CD4-positive, alpha-beta T cell treated with Interleukin-21 for 1 hour (primary cell): ENCODE measurements at regions not wholly inside any gene's neighbourhood (a gene's known extent, or its start where the extent isn't known, plus 50 kb on each side); places are given as distances from the start of the nearest gene placed in this dataset.

Experiments used
- DNase-seq: peaks from one replicate; pipeline ENCODE4 v3.0.0-alpha.2; 2020

DNA sequence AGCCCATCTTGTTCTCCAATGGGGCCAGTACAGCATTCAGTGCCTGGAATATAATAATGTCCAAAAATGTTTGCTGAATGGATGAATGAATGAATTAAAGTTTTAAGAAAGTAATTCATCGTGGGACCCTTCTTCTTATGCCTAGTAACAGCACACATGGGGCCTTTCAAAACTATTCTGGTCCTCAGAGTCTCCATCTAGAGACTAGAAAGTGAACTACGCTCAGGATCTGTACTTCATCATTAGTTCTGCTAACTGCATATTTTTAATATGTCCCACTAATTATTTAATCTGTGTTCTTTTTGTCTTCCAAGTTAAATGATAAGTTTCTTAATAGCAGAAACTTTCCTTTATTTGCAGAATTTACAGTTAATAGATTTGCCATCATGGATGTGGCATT is 172.5 kb downstream of the SMAD2 start:
- DNase-seq: no peak

DNA sequence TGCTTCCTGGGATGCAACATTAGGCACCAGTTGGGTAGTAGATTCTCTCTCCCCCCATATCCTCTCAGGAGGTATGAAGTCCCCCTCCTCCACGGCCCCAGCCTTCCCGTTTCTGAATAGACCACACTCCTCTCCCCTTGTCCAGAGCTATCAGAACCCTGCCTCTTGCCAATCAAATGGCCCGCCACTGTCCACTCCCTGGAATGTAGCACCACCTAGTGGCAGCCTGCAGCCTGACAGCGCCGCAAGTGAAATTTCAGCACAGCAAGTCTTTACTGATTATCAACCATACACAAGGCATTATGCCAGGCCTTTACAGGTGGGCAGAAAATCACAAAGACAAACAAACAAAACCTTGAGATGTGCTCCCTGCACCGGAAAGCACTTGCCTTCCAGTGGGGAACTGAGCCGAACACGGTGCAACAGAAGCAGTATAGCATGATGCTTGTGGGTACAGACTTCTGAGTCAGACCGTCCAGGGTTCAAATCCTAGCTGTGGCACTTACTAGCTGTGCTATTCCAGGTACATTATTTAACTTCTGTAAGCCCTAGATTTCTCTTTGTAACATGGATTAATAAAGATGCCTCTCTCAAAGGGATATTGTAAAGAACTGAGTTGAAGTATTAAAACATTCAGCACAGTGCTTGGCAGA is 174.0 kb downstream of the SMAD2 start:
- peak; percentile 52 for DNase-seq

DNA sequence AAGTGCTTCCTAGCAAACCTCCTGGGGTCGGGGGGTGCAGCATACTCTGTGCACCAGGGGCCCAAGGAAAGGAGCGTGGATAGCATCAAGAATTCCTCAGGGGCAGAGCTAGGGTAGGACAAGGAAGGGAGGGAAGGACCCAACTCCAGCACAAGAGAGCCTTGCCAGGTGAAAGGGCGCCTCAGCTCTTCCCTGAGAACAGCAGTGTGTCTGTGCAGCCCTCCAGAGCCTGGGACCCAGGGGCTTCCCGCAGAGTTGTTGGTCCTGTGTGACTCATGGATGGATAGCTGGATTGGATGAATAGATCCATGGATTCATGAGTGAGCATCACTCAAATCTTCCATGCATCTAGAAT is 175.4 kb downstream of the SMAD2 start:
- DNase-seq: no peak

DNA sequence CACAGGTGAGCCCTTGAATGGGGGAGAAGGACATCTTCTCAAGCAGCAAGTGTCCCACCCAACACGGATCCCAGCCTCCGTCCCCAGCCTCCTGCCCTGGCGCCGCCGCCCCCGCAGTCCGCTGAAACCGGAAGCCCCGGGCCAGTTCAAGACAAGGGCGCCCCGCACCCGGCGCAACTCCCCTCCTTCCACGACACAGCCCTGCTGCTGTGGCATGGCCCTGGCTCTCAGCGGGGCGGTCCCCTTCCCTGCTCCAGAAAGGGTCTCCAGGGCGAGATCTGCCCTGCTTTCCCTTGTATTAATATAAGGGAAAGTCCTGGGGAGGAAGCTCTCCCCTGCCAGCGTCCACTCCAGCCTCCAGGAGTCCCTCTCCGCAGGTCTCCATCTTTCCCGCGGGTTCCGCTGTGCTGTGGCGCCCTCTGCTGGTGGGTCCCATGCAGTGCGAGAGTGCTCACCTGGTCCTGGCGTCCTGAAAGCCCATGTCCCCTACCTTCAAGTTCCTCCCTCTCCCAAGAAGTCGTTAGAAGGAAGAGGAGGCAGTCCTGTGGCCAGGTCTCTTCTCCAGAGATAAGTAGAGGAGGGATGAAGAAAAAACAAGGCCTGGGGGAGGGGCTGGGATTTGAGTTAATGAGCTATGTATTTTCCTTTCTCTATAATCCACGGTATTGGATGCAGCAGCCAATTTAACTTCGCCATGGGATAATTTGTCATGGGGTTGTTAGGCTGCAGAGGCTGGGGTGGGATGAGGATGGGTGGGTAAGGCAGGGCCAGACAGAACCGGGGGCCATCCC is 176.0 kb downstream of the SMAD2 start:
- peak; percentile 37 for DNase-seq

DNA sequence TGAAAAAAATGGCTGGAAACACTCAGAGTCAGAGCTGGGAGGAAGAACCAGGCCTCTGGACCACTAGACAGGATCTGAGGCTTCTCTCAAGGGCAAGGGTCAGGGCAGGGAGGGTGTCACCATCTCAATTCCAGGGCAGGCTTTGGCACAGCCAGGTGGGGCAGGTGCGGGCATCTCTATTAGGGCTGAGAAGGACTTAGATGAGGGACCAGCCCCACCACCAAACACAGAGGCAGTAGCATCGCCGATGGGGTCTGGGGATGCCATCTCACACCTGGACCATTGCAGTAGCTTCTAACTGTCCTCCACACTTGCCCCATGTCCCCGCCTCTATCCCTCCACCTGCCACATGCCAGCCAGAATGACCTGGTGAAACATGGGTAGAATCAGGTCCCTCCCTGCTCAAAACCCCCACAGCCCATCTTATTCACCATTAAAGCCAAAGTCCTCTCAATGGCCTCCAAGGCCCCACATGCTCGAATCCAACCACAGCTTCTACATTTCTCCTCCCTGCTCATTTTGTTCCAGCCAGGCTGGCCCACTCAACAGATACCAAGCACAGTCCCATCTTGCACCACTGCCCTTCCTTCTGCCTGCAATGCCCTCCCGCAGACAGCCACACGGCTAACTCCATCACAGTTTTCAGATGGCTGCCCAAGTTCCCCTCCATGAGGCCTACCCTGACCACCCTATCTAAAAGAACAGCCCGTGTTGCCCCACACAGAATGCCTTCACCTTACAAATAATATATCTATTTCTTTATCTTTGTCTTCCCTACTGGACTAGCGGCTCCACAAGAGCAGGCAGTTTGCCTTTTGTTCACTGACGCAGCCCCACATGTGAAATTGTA is 177.4 kb downstream of the SMAD2 start:
- DNase-seq: no peak

DNA sequence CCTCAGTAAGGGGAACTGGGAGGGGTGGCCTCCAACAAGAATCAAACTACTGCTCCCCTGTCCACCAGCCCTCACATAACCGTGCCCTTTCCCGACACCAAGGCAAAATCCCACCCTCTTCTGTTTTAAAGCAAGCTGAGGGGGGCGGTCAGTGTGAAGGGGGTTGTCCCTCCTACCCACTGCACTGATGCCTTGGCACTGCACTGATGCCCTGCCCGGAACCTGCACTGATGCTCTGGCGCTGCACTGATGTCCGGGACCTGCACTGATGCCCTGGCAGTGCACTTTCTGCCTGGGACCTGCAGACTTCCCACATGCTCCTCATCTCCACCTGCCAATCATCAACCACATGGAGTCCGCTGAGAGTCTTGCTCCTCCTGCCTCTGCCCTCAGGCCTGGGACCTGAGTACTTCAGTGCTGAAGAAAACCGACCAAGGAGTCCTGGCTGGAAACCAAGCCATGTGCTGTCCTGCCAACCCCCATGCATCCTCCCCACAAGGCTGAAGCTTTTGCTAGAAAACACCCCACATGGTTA is 179.5 kb downstream of the SMAD2 start:
- no peak for DNase-seq

DNA sequence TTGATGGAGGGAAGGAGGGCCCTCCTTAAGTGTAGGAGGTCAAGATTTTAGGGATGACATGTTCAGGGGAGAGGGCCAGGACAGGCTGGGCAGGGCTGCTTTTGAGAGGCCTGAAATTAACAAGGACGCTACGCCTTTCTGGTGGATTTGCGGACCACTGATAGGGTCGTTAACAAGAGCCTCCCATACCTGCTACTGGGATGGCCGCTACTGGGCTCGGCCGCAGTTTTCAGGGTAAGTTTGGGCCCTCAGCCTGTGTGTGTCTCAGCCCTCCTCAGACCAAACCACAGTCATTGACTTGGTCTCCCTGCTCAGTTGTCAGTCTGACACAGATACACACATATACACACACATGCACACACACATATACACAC is 180.9 kb downstream of the SMAD2 start:
- no peak for DNase-seq

DNA sequence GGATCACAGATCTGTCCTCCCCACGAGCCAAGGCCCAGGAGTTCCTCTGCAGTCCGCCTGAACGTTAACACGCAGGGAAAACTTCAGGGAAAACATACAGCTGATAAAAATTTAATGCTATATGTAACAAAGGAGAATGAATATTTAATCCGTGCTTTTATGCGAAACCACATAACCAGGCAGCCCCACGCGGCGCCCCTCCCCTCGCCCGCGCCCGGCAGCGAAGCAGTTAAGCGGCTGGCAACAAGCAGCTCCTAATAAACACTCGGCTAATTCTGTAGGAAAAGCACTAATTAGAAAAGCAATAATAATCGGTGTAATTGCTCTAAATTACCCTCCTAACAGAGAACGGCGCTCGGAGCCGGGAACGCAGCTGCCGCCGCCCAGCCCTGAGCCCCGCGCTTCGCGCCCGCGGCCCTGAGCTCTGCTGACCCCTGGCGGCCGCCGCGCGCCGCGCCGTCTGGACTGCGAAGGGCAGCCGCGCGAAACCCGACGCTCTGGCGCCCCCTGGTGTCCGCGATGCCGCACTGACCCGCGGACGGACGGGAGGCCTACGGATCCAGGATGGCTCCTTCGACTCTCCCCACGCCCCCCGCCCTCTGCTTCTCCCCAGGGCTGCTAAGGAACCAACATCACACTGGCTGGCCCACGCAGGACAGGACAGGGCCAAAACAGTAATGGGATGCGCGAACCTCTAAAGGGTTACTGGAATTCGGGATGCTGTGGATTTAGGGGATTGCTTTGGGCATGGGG is 181.4 kb downstream of the SMAD2 start:
- DNase-seq: peak; percentile 79

DNA sequence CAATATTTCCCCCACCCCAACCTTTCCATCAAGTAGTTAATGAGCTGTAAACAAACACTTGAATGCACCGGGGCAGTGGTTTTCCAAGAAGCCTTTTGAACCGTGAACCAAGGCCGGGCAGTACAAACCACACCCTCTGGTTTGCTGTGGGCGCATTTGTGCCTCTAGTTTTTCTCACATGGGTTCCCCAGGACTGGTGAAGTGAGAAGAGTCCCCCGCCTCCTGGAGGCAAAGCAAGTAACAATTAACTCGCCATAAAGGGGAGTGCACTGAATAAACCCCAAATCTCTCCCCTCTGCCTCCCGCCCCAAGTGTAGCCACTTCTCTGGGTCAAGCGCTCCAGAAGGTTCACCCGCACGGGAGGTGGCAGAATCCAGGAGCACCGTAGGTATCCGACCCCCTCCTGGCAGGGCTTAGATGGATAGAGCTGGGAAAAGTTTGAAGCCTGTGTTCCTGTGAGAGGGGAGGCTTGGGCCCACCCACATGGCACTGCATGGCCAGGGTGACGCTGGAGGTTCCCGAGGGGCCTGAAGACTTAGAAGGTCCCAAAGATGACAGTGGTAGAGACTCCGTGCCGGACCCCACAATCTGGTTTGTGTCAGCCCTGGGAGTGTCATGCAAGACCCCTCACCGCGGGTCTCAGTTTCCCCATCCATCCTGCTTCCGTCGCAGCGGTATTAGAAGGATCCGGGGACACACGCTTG is 182.2 kb downstream of the SMAD2 start:
- DNase-seq: no peak

DNA sequence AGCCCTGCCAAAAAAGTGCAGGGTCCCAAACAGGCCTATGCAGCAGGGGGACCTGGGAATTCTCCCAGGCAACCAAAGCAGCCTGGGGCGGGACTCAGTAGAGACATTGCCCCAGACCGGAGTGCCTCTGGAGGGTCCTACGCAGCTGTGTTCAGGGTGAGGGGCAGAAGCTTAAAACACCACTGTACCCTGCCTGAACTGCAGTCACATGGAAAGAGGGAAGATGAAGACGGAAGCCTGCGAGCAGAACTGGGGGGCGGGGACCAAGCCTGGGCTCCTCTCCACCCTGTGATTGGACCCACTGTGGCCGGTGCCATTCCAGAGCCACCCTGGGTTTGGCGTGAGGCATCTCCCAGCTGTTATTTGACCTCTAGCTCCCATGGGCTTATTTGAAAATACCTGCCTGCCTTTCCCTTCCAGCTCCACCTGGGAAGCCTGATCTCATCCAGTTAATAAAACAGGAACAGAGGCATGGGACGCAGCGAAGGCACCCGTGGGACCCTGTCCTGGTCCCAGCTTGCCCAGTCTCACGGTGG is 183.1 kb downstream of the SMAD2 start:
- DNase-seq: no peak

DNA sequence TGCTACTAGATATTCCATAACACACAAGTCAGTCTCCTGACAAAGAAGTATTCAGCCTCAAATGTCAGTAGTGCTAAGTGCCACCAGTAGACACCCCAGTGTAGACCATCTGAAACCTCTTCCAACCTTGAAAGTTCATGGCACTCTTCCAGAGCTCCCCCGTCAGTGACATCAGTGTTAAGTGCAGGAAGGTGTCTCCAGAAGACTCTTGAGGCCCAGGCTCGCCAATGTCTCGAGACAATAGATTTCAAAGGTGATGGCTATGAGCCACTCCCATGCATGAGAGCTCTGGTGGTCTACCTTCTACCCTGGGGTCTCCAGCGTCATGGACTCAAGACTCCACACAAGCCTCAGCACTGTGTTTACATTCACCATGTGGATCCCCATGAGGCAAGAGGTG is 183.8 kb downstream of the SMAD2 start:
- no peak for DNase-seq

DNA sequence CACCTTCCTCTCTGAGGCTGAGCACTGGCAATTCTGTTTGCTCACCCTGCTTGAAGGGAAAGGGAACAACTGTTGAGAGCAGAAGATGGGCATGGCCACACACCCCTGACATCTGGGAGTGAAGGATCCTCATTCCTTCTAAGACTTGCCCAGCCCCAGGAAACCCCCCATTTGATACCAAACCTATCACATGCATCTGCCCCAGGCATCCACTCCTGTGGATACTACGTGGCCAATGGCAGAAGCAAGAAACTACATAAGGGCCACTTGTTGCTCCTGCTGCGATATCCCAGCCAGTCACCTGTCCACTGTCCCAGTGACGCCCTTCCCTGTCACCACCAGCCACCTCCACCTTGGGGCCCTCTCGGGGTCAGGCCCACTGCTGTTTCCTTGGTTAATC is 185.2 kb downstream of the SMAD2 start:
- no peak for DNase-seq

DNA sequence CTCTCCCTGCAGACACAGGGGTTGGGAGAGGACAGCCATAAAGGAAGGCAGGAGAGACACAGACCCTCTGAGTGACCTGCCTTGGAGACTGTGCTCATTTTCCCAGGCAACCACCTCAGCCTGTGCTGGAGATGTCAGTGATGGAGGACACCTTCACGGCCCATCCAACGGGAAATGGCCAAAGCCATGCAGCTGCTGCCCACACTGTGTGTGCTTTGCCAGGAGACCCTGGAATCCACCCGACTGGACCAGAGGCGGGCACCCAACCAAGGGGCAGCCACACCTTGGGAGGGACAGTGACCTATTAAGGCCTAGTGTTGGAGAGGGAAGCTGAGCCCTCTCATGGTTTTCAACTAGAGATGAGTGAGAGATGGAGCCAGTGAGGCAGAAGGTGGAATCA is 192.5 kb downstream of the SMAD2 start:
- DNase-seq: no peak

DNA sequence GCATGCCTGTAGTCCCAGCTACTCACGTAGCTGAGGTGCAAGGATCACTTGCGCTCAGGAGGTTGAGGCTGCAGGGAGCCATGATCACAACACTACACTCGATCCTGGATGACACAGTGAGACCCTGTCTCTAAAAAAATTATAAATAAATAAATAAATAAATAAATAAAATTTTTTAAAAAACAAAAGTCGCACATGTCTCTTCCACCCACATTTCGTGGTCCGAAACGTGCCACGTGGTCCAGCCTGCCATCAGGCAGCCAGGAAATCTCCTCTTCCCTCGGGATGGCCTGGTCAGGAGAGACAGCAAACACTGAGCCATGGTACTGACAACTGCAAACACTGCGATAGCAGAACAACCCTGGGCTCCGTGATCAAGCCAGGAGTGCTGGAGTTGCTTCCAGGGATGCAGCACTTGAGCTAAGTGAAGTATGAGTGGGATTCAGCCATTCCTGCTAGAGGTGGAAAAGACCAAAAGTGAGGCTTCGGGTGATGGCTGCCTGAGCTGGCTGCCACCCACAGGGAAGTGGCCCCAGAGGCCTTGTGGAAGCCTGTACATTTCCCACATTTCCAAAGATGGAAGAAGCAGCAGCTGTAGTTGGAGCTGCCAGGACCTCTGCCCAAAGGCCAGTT is 193.1 kb downstream of the SMAD2 start:
- no peak for DNase-seq

DNA sequence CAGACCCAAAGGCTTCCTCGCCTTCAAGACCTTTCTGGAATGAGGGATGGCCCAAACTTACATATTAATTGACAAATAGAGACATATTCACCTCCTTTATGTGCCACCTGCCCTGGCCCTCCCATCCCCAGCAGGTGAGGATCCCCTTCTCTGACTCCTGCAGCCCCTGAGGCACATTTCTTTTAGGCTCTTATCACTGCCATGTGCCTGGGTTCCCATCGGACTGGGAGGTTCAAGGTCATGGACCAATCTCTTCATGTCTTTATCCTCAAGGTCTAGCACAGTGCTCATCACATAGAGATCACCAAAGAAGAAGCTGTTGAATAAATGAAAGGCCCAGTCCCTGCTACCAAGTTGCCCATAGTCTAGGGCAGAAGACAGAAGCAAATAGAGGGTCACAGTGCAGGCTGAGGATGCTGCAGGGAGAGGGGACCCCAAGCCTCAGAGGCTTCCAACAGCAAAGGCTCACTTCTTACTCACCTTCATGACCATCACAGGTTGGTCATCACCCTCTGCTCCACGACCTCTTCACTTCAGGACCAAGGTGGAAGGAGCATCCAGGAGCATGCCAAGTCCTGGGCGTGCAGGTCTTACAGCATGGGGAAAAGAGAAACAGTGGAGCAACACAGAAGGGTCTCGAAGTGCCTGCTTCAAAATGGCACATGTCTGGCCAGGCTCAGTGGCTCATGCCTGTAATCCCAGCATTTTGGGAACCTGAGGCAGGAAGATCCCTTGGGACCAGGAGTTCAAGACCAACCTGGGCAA is 193.9 kb downstream of the SMAD2 start:
- DNase-seq: no peak

DNA sequence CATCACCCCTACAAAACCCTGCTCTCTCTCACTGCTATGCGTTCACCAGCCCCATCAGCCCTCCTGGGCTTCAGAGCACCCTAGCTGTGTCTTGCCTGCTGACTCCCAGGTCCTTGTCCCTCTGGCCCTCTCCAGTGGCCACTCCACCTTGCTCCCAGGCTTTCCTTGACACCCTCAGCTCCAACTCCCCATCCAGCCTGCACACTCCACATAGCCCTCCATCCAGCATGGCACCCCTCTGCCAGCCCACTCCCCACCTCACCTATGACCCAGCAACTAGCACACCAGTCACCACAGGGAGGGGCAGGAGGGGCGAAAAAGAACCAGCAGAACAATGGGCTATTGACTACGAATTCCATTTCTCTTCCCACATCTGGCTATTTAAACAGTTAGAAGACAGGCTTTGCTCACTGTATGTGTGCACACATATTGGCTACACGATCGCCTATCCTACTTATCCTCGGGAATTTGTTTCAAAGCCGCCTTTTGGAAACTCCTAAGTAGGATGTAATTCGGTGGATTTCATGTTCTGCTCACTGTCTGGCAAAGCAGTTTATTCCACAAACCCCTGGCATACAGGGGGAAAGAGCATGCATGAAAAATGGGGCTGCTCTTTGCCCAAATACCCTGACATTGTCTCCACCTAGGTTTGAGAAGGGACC is 195.3 kb downstream of the SMAD2 start:
- DNase-seq: no peak

DNA sequence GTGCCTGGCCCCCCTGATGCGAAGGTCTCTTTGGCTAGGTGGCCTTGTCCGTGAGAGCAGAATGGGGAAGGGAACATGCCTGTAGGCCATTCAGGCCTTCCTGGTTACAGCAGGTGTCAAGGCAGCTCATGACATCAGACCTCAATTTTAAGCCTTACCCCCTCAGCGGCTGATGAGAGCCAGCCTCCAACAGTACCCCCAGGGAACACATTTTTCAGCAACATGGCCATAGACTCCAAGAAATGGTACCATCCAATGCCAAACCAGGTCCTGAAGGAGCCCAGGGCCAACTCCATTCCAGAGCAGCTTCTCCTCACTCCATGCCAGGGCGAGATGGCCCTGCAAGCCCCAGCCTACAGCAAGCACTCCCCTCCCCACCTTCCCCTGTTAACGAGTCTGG is 199.2 kb downstream of the SMAD2 start:
- DNase-seq: no peak

DNA sequence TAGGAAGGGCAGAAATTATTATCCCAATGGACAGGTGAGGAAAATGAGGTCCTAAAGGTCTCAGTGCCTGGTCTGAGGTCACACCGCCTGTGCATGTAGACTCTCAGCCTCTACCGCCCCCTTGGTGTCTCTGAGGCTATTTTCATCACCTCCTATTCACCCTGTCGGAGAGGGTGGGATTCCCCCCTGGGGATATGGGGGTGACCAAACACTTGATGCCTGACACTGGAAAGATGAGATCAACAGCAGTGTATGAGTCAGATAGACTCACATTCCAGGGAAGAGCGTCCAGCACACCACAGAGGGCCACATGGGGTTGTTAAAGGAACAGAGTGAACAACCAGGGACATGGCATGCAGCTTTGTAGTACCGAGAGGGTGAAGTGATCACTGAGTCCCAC is 199.7 kb downstream of the SMAD2 start:
- DNase-seq: no peak

DNA sequence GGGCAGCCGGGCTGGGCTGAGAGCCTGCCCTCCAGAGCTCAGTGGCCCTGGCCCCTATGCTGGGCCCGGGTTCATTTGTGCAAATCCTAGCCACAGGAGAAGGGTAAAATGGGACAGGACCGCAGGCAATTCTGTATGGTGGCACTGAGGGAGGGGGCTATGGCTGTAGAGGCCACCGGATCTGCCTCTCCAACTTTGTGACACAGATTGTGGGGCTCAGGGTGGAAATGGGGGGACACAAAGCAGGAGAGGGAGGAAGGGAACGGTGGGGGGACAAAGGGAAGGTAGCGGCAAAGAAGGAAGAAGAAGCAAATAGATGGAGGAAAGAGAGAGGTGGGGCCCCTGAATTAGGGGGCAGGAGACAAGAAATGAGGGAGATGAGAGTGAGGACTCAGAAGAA is 201.1 kb downstream of the SMAD2 start:
- DNase-seq: no peak

DNA sequence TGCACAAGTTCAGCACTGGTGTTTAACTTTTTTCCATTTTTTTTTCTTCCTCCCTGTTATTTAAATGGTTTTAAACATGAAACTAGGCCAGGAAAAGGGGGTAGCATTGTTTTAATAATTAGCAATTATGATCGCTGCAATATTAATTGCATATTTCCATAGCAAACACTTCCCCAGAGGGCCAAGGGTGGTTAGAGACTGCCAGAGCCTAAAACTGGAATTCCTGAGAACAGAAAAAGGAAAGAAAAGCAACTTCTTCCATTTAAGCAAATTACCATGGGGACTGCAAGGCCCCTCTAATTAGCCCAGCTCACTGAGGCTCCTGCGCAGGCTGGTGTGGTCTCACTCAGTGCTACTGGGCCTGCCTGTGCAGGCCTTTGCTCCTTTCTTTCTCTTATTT is 201.5 kb downstream of the SMAD2 start:
- DNase-seq: no peak
